CD14-positive monocyte (primary cell): ENCODE measurements at regions not wholly inside any gene's neighbourhood (a gene's known extent, or its start where the extent isn't known, plus 50 kb on each side); places are given as distances from the start of the nearest gene placed in this dataset.

Experiments
- DNase-seq, 3 donors: peaks; one replicate each; pipeline ENCODE4 v3.0.0-alpha.2; 2011 to 2022
- H2AFZ ChIP-seq: 2 replicates; pipeline ENCODE4 v1.6.0; 2012; ENCODE audit warnings: mild to moderate bottlenecking, low read depth, low read length, inconsistent platforms; ENCODE audit not compliant: insufficient read depth, poor library complexity, severe bottlenecking
- H3K27ac ChIP-seq, 2 donors: 1 replicate in 1 of 2; 2 replicates in 1 of 2; pipeline ENCODE4 v1.5.1; 2012 to 2013; ENCODE audit warnings: low read length in 2 of 2, control low read depth in 1 of 2, inconsistent platforms in 1 of 2, low read depth in 1 of 2, mild to moderate bottlenecking in 1 of 2
- H3K27me3 ChIP-seq, 2 donors: one replicate each; pipeline versions ENCODE4 v1.6.0 to v1.6.1; 2011 to 2013; ENCODE audit warnings: low read length in 2 of 2; ENCODE audit not compliant: control insufficient read depth in 2 of 2, insufficient read depth in 2 of 2
- H3K36me3 ChIP-seq, 2 donors: replicated peaks in 1 of 2; 1 replicate in 1 of 2; 2 replicates in 1 of 2; pipeline versions ENCODE4 v1.5.1 to v1.6.1; 2012 to 2013; ENCODE audit warnings: low read length in 2 of 2, control low read depth in 1 of 2, inconsistent platforms in 1 of 2, mild to moderate bottlenecking in 1 of 2; ENCODE audit not compliant: insufficient read depth in 2 of 2, control insufficient read depth in 1 of 2
- H3K4me1 ChIP-seq, 2 donors: 1 replicate in 1 of 2; 2 replicates in 1 of 2; pipeline versions ENCODE4 v1.5.1 to v1.6.1; 2012 to 2013; ENCODE audit warnings: low read length in 2 of 2, control low read depth in 1 of 2, inconsistent platforms in 1 of 2, mild to moderate bottlenecking in 1 of 2, moderate library complexity in 1 of 2; ENCODE audit not compliant: insufficient read depth in 2 of 2, control insufficient read depth in 1 of 2
- H3K4me2 ChIP-seq: replicated peaks from 2 replicates; pipeline ENCODE3; 2012; ENCODE audit warnings: low read length, moderate library complexity, mild to moderate bottlenecking; ENCODE audit not compliant: poor library complexity, severe bottlenecking; ENCODE audit errors: extremely low read depth
- H3K4me3 ChIP-seq, 3 experiments: fragments of 200-600 bp in 1 of 3; sonication (generic) in 1 of 3; replicated peaks in 1 of 3; 1 replicate in 2 of 3; 2 replicates in 1 of 3; pipeline ENCODE4 v1.5.1; 2011 to 2013; ENCODE audit warnings: low read length in 3 of 3, mild to moderate bottlenecking in 3 of 3, control low read depth in 2 of 3, low read depth in 2 of 3, inconsistent platforms in 1 of 3, moderate library complexity in 1 of 3
- H3K79me2 ChIP-seq: 2 replicates; pipeline ENCODE4 v1.6.0; 2012; ENCODE audit warnings: mild to moderate bottlenecking, control low read depth, inconsistent platforms, low read length, moderate library complexity; ENCODE audit not compliant: insufficient read depth
- H3K9ac ChIP-seq: 2 replicates; pipeline ENCODE4 v1.6.0; 2017; ENCODE audit warnings: low read length, mild to moderate bottlenecking; ENCODE audit not compliant: insufficient read depth, poor library complexity, severe bottlenecking
- H3K9me3 ChIP-seq, 2 donors: replicated peaks in 1 of 2; 1 replicate in 1 of 2; 2 replicates in 1 of 2; pipeline versions ENCODE4 v1.5.1 to v1.6.1; 2012 to 2013; ENCODE audit warnings: low read length in 2 of 2, control low read depth in 1 of 2; ENCODE audit not compliant: control insufficient read depth in 1 of 2, insufficient read depth in 1 of 2
- H4K20me1 ChIP-seq: 2 replicates; pipeline ENCODE4 v1.6.0; 2012; ENCODE audit warnings: mild to moderate bottlenecking, low read length, control low read depth, moderate library complexity; ENCODE audit not compliant: insufficient read depth
- H3K27ac Mint-ChIP-seq, 7 donors: one replicate each; pipeline ENCODE4 v1.8.0; 2020; ENCODE audit warnings: mild to moderate bottlenecking in 7 of 7, mixed read lengths in 7 of 7, moderate library complexity in 6 of 7, inconsistent platforms in 2 of 7
- H3K27me3 Mint-ChIP-seq, 3 donors: one replicate each; pipeline ENCODE4 v1.8.0; 2021 to 2022; ENCODE audit warnings: low read depth in 3 of 3, mild to moderate bottlenecking in 3 of 3, mixed read lengths in 3 of 3, moderate library complexity in 3 of 3, inconsistent platforms in 1 of 3
- H3K36me3 Mint-ChIP-seq, 2 donors: one replicate each; pipeline ENCODE4 v1.8.0; 2020; ENCODE audit warnings: mixed read lengths in 2 of 2, inconsistent platforms in 1 of 2, mild to moderate bottlenecking in 1 of 2
- H3K4me1 Mint-ChIP-seq: one replicate; pipeline ENCODE4 v1.8.0; 2020; ENCODE audit warnings: mild to moderate bottlenecking, mixed read lengths
- H3K4me3 Mint-ChIP-seq, 2 donors: one replicate each; pipeline ENCODE4 v1.8.0; 2020; ENCODE audit warnings: mild to moderate bottlenecking in 2 of 2, mixed read lengths in 2 of 2, moderate library complexity in 1 of 2
- H3K9me3 Mint-ChIP-seq, 7 donors: one replicate each; pipeline ENCODE4 v1.8.0; 2020 to 2022; ENCODE audit warnings: mixed read lengths in 7 of 7, mild to moderate bottlenecking in 6 of 7, moderate library complexity in 6 of 7, inconsistent platforms in 2 of 7
- CTCF ChIP-seq: fragments of 200-600 bp; IDR thresholded peaks from one replicate; pipeline ENCODE4 v1.8.0; 2022; ENCODE audit warnings: antibody characterized with exemption, mild to moderate bottlenecking
- WGBS: methylation state at CpG from one replicate; pipeline ENCODE4 v1.1.5; 2013; ENCODE audit warnings: missing lambda C conversion rate; ENCODE audit not compliant: insufficient coverage; 5-methylcytosine and 5-hydroxymethylcytosine counted together
- intact Hi-C, 2 donors: fragments of 100-400 bp; cut with micrococcal nuclease; formaldehyde crosslinking; loops; one replicate each; pipeline versions ENCODE4 v1.15.0 to v1.15.1; 2023

GRCh38 chr12:75783093-75783877 is 248.3 kb downstream of the PHLDA1 start:
- WGBS: 77% methylated on average over 8 of the region's 8 CpGs

GRCh38 chr12:75782069-75782581 is 249.5 kb downstream of the PHLDA1 start:
- Mint-ChIP-seq H3K4me1 (no peaks in the 10 kb centered on the region), H3K27me3 (peaks cover 1 to 5% (median 4%) of the 10 kb centered on the region in 3 donors), H3K27ac (no peak overlapping the region), H3K36me3 (no peaks in the 10 kb centered on the region), H3K9me3 (peaks cover 0 to 7% (median 0%) of the 10 kb centered on the region in 7 donors), H3K4me3 (no peak overlapping the region)
- no peak overlapping the region for H3K4me3 ChIP-seq
- intact Hi-C loops: no loop called here
- WGBS: no CpG with 5 or more reads among the region's 4 CpGs
- no peaks in the 10 kb centered on the region for H4K20me1 ChIP-seq
- no peak for TF ChIP-seq CTCF
- no peaks in the 10 kb centered on the region for H3K9me3 ChIP-seq
- H3K79me2 ChIP-seq: no peaks in the 10 kb centered on the region
- H3K27me3 ChIP-seq: no peaks in the 10 kb centered on the region
- H2AFZ ChIP-seq: no peak overlapping the region
- H3K27ac ChIP-seq: no peak overlapping the region
- no peak overlapping the region for H3K4me2 ChIP-seq
- no peaks in the 10 kb centered on the region for H3K4me1 ChIP-seq
- no peak overlapping the region for H3K9ac ChIP-seq
- H3K36me3 ChIP-seq: no peaks in the 10 kb centered on the region
- DNase-seq: no peak

More at GRCh38 chr12:75783093-75783877, 248.3 kb downstream of the PHLDA1 start:
- Histone ChIP-seq H2AFZ (no peak overlapping the region), H3K79me2 (no peaks in the 10 kb centered on the region), H3K9me3 (no peaks in the 10 kb centered on the region), H3K4me2 (no peak overlapping the region), H3K4me3 (no peak overlapping the region), H3K27ac (no peak overlapping the region), H3K9ac (no peak overlapping the region), H3K27me3 (no peaks in the 10 kb centered on the region), H4K20me1 (no peaks in the 10 kb centered on the region), H3K36me3 (no peaks in the 10 kb centered on the region), H3K4me1 (no peaks in the 10 kb centered on the region)
- TF ChIP-seq CTCF: no peak
- no peak for DNase-seq
- Mint-ChIP-seq H3K9me3 (peaks cover 0 to 5% (median 0%) of the 10 kb centered on the region in 7 donors), H3K4me1 (no peaks in the 10 kb centered on the region), H3K27ac (no peak overlapping the region), H3K4me3 (no peak overlapping the region), H3K36me3 (no peaks in the 10 kb centered on the region), H3K27me3 (peaks cover 1 to 3% (median 3%) of the 10 kb centered on the region in 3 donors)
- intact Hi-C loops: no loop called here
